Dendritic cell treated with granulocyte-macrophage colony-stimulating factor and Interleukin-4, amounts not matched to agents 40 ng/mL and 50 ng/mL, for 4 days (primary cell): ENCODE measurements at regions not wholly inside any gene's neighbourhood (a gene's known extent, or its start where the extent isn't known, plus 50 kb on each side); places are given as distances from the start of the nearest gene placed in this dataset.

Experiments
- H3K27ac Mint-ChIP-seq: one replicate; pipeline ENCODE4 v1.8.0; 2022; ENCODE audit warnings: mild to moderate bottlenecking, mixed read lengths
- H3K27me3 Mint-ChIP-seq: one replicate; pipeline ENCODE4 v1.8.0; 2022; ENCODE audit warnings: mild to moderate bottlenecking, mixed read lengths
- H3K36me3 Mint-ChIP-seq: one replicate; pipeline ENCODE4 v1.8.0; 2022; ENCODE audit warnings: low read depth, mixed read lengths
- H3K4me1 Mint-ChIP-seq: one replicate; pipeline ENCODE4 v1.8.0; 2022; ENCODE audit warnings: low read depth, mixed read lengths
- H3K4me3 Mint-ChIP-seq: one replicate; pipeline ENCODE4 v1.8.0; 2022; ENCODE audit warnings: mild to moderate bottlenecking, moderate library complexity, mixed read lengths
- H3K9me3 Mint-ChIP-seq: one replicate; pipeline ENCODE4 v1.8.0; 2022; ENCODE audit warnings: mixed read lengths
- intact Hi-C: fragments of 100-400 bp; cut with micrococcal nuclease; formaldehyde crosslinking; loops from one replicate; pipeline ENCODE4 v1.15.0; 2022

GRCh38 chr3:81983382-81983781 is 221.9 kb upstream of the GBE1 start:
- Mint-ChIP-seq H3K27me3 (no peaks in the 10 kb centered on the region), H3K27ac (no peak overlapping the region), H3K9me3 (peaks cover 9% of the 10 kb centered on the region), H3K36me3 (no peaks in the 10 kb centered on the region), H3K4me3 (no peak overlapping the region), H3K4me1 (no peaks in the 10 kb centered on the region)
- intact Hi-C loops: no loop called here

GRCh38 chr3:81980596-81981494 is 219.4 kb upstream of the GBE1 start:
- Mint-ChIP-seq H3K4me3 (no peak overlapping the region), H3K36me3 (no peaks in the 10 kb centered on the region)

GRCh38 chr3:81974751-81975150 is 213.3 kb upstream of the GBE1 start:
- Mint-ChIP-seq H3K27me3 (no peaks in the 10 kb centered on the region), H3K27ac (no peak overlapping the region), H3K36me3 (no peaks in the 10 kb centered on the region), H3K4me3 (no peak overlapping the region), H3K9me3 (peaks cover 19% of the 10 kb centered on the region), H3K4me1 (no peaks in the 10 kb centered on the region)
- intact Hi-C loops: no loop called here

More at GRCh38 chr3:81980596-81981494, 219.4 kb upstream of the GBE1 start:
- intact Hi-C loops: no loop called here
- H3K9me3 Mint-ChIP-seq: peaks cover 2% of the 10 kb centered on the region
- no peaks in the 10 kb centered on the region for H3K4me1 Mint-ChIP-seq
- H3K27ac Mint-ChIP-seq: no peak overlapping the region
- H3K27me3 Mint-ChIP-seq: no peaks in the 10 kb centered on the region

- H3K4me3 Mint-ChIP-seq: no peak overlapping the region
- H3K9me3 Mint-ChIP-seq: peaks cover 19% of the 10 kb centered on the region
- H3K27me3 Mint-ChIP-seq: no peaks in the 10 kb centered on the region
- intact Hi-C loops: no loop called here
- H3K27ac Mint-ChIP-seq: no peak overlapping the region
- H3K36me3 Mint-ChIP-seq: no peaks in the 10 kb centered on the region
- no peaks in the 10 kb centered on the region for H3K4me1 Mint-ChIP-seq
Observed at GRCh38 chr3:81968658-81969057, 207.2 kb upstream of the GBE1 start.

- intact Hi-C loops: no loop called here
- Mint-ChIP-seq H3K4me3 (no peak overlapping the region), H3K27me3 (no peaks in the 10 kb centered on the region), H3K27ac (no peak overlapping the region), H3K4me1 (no peaks in the 10 kb centered on the region), H3K9me3 (peaks cover 19% of the 10 kb centered on the region), H3K36me3 (no peaks in the 10 kb centered on the region)
Observed at GRCh38 chr3:81967393-81967792, 205.9 kb upstream of the GBE1 start.

GRCh38 chr3:81965696-81966095 is 204.3 kb upstream of the GBE1 start:
- no peak overlapping the region for H3K4me3 Mint-ChIP-seq
- peaks cover 2% of the 10 kb centered on the region for H3K9me3 Mint-ChIP-seq
- no peak overlapping the region for H3K27ac Mint-ChIP-seq
- intact Hi-C loops: no loop called here
- no peaks in the 10 kb centered on the region for H3K4me1 Mint-ChIP-seq
- no peaks in the 10 kb centered on the region for H3K36me3 Mint-ChIP-seq
- no peaks in the 10 kb centered on the region for H3K27me3 Mint-ChIP-seq

GRCh38 chr3:81962396-81962795 is 201.0 kb upstream of the GBE1 start:
- intact Hi-C loops: no loop called here
- H3K4me3 Mint-ChIP-seq: no peak overlapping the region
- H3K9me3 Mint-ChIP-seq: no peaks in the 10 kb centered on the region

GRCh38 chr3:81958972-81959640 is 197.7 kb upstream of the GBE1 start:
- H3K27ac Mint-ChIP-seq: no peak overlapping the region
- no peaks in the 10 kb centered on the region for H3K9me3 Mint-ChIP-seq
- no peaks in the 10 kb centered on the region for H3K27me3 Mint-ChIP-seq
- H3K4me1 Mint-ChIP-seq: no peaks in the 10 kb centered on the region
- H3K36me3 Mint-ChIP-seq: no peaks in the 10 kb centered on the region
- intact Hi-C loops: no loop called here
- H3K4me3 Mint-ChIP-seq: no peak overlapping the region

More at GRCh38 chr3:81962396-81962795, 201.0 kb upstream of the GBE1 start:
- H3K36me3 Mint-ChIP-seq: no peaks in the 10 kb centered on the region
- no peak overlapping the region for H3K27ac Mint-ChIP-seq
- H3K27me3 Mint-ChIP-seq: no peaks in the 10 kb centered on the region
- H3K4me1 Mint-ChIP-seq: no peaks in the 10 kb centered on the region

- no peak overlapping the region for H3K27ac Mint-ChIP-seq
- no peaks in the 10 kb centered on the region for H3K4me1 Mint-ChIP-seq
- no peaks in the 10 kb centered on the region for H3K36me3 Mint-ChIP-seq
- intact Hi-C loops: no loop called here
- H3K27me3 Mint-ChIP-seq: no peaks in the 10 kb centered on the region
- no peak overlapping the region for H3K4me3 Mint-ChIP-seq
- no peaks in the 10 kb centered on the region for H3K9me3 Mint-ChIP-seq
Observed at GRCh38 chr3:81955878-81956277, 194.4 kb upstream of the GBE1 start.

GRCh38 chr3:81953111-81953510 is 191.7 kb upstream of the GBE1 start:
- H3K4me1 Mint-ChIP-seq: no peaks in the 10 kb centered on the region
- H3K9me3 Mint-ChIP-seq: no peaks in the 10 kb centered on the region
- no peak overlapping the region for H3K4me3 Mint-ChIP-seq
- H3K27me3 Mint-ChIP-seq: no peaks in the 10 kb centered on the region
- intact Hi-C loops: no loop called here
- H3K27ac Mint-ChIP-seq: no peak overlapping the region
- H3K36me3 Mint-ChIP-seq: no peaks in the 10 kb centered on the region

GRCh38 chr3:81952141-81952540 is 190.7 kb upstream of the GBE1 start:
- H3K36me3 Mint-ChIP-seq: no peaks in the 10 kb centered on the region
- no peak overlapping the region for H3K27ac Mint-ChIP-seq
- H3K27me3 Mint-ChIP-seq: no peaks in the 10 kb centered on the region
- no peak overlapping the region for H3K4me3 Mint-ChIP-seq
- H3K4me1 Mint-ChIP-seq: no peaks in the 10 kb centered on the region
- H3K9me3 Mint-ChIP-seq: no peaks in the 10 kb centered on the region
- intact Hi-C loops: no loop called here

- intact Hi-C loops: no loop called here
- no peak overlapping the region for H3K27ac Mint-ChIP-seq
- no peaks in the 10 kb centered on the region for H3K9me3 Mint-ChIP-seq
- no peaks in the 10 kb centered on the region for H3K27me3 Mint-ChIP-seq
- H3K36me3 Mint-ChIP-seq: no peaks in the 10 kb centered on the region
- H3K4me3 Mint-ChIP-seq: no peak overlapping the region
- no peaks in the 10 kb centered on the region for H3K4me1 Mint-ChIP-seq
Observed at GRCh38 chr3:81951636-81952035, 190.2 kb upstream of the GBE1 start.

- intact Hi-C loops: no loop called here
- Mint-ChIP-seq H3K36me3 (no peaks in the 10 kb centered on the region), H3K4me3 (no peak overlapping the region), H3K4me1 (no peaks in the 10 kb centered on the region), H3K27ac (no peak overlapping the region), H3K27me3 (no peaks in the 10 kb centered on the region), H3K9me3 (peaks cover 2% of the 10 kb centered on the region)
Observed at GRCh38 chr3:81951106-81951505, 189.7 kb upstream of the GBE1 start.

GRCh38 chr3:81947359-81947758 is 185.9 kb upstream of the GBE1 start:
- H3K36me3 Mint-ChIP-seq: no peaks in the 10 kb centered on the region
- H3K4me1 Mint-ChIP-seq: no peaks in the 10 kb centered on the region
- no peak overlapping the region for H3K27ac Mint-ChIP-seq
- no peak overlapping the region for H3K4me3 Mint-ChIP-seq
- H3K27me3 Mint-ChIP-seq: no peaks in the 10 kb centered on the region
- intact Hi-C loops: no loop called here
- H3K9me3 Mint-ChIP-seq: peaks cover 38% of the 10 kb centered on the region
